ENCODE measurements at regions not wholly inside any gene's neighbourhood (a gene's known extent, or its start where the extent isn't known, plus 50 kb on each side); places are given as distances from the start of the nearest gene placed in this dataset.

DNA sequence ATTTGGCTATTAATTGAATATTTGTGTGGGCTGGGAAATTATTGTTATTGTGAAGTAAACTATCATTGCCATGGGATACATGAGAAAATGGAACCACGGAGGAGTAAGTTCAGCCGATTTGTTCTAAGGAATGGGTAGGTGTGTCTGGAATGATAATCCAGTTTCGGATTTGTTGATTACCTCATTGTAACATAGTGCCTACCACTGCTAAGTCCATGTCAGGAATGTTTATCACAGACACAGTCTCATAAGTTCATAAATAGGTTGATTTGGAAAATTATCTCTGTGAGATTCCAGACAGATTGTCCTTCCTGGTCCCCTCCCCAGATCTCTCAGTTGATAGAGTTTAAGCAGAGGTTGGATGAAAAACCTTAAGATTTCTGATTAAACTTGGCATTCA is 78.1 kb upstream of the MAST4 start:
- no peaks in the 10 kb centered on the region for H4K20me1 ChIP-seq (replicated peaks in 1 of 2; ENCODE audit: control insufficient read depth in 1 of 2, insufficient read depth in 2 of 2, low read length in 2 of 2)
- FAIRE-seq, result no peak
- H4K5ac ChIP-seq (ENCODE audit: insufficient read length, low read depth, low read length), result no peak overlapping the region
- TF ChIP-seq TCF12 (IDR thresholded peaks at IDR 0.05; ENCODE audit: low read depth, low read length) (no peak), E2F6 (IDR thresholded peaks at IDR 0.05) (no peak), POLR2AphosphoS5 (IDR thresholded peaks at IDR 0.05; ENCODE audit: low read depth, low read length) (no peak), YY1 (IDR thresholded peaks at IDR 0.05; ENCODE audit: low read depth, low read length) (no peak), TBP (IDR thresholded peaks at IDR 0.05; ENCODE audit: low read depth, low read length) (no peak), RFX5 (IDR thresholded peaks at IDR 0.05; ENCODE audit: borderline replicate concordance, low read depth, low read length) (no peak), CEBPB (IDR thresholded peaks at IDR 0.05; ENCODE audit: low read depth, low read length) (no peak), ZNF274 (IDR thresholded peaks at IDR 0.05; ENCODE audit: borderline replicate concordance, extremely low read depth, low read length) (no peak), TAF7 (optimal IDR thresholded peaks at IDR 0.05; ENCODE audit: borderline replicate concordance, low read depth, low read length) (no peak), GTF2F1 (IDR thresholded peaks at IDR 0.05; ENCODE audit: borderline replicate concordance, low read depth, low read length) (no peak), JUN (IDR thresholded peaks at IDR 0.05; ENCODE audit: low read depth, low read length) (no peak), MAFK (IDR thresholded peaks at IDR 0.05; ENCODE audit: low read depth, low read length) (no peak), KDM4A (IDR thresholded peaks at IDR 0.05; ENCODE audit: low read depth, low read length, severe bottlenecking) (no peak), EZH2 (IDR thresholded peaks at IDR 0.05; ENCODE audit: low read depth, low read length, severe bottlenecking) (no peak)
- TF ChIP-seq, protein P1, sequence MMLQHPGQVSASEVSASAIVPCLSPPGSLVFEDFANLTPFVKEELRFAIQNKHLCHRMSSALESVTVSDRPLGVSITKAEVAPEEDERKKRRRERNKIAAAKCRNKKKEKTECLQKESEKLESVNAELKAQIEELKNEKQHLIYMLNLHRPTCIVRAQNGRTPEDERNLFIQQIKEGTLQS (IDR thresholded peaks at IDR 0.05; ENCODE audit: insufficient read depth, low read depth, low read length), result no peak

More for the DNA sequence above, 78.1 kb upstream of the MAST4 start:
- Histone ChIP-seq H3K9ac (replicated peaks in 1 of 4; ENCODE audit: extremely low read depth in 1 of 4, low read depth in 3 of 4, low read length in 3 of 4) (no peak overlapping the region), H3K56ac (replicated peaks; ENCODE audit: insufficient read length, low read depth, low read length) (no peak overlapping the region), H3K4ac (replicated peaks; ENCODE audit: insufficient read length, low read depth, low read length) (no peak overlapping the region), H3K79me2 (ENCODE audit: control insufficient read depth in 1 of 2, insufficient read depth in 2 of 2, low read length in 2 of 2) (no peaks in the 10 kb centered on the region), H2BK15ac (ENCODE audit: low read length) (no peak overlapping the region), H3K4me1 (replicated peaks in 1 of 4; ENCODE audit: control insufficient read depth in 3 of 4, insufficient read depth in 4 of 4, low read length in 3 of 4) (no peaks in the 10 kb centered on the region), H3K9me3 (ENCODE audit: insufficient read depth in 2 of 2, low read depth in 1 of 2, low read length in 1 of 2) (peaks cover 4 to 11% of the 10 kb centered on the region in 2 experiments; a peak in 3 of 4 replicates), H2AFZ (ENCODE audit: low read length) (no peak overlapping the region), H3K4me2 (ENCODE audit: insufficient read depth in 1 of 2, low read depth in 2 of 2, low read length in 2 of 2) (no peak overlapping the region), H3K18ac (ENCODE audit: extremely low read depth, low read length) (no peak overlapping the region), H3K23me2 (ENCODE audit: low read depth, low read length) (no peaks in the 10 kb centered on the region), H3K23ac (ENCODE audit: insufficient read length) (no peak overlapping the region), H3K36me3 (ENCODE audit: control insufficient read depth in 2 of 4, insufficient read depth in 4 of 4, low read length in 3 of 4) (no peaks in the 10 kb centered on the region; a peak in 1 of 8 replicates), H4K91ac (replicated peaks; ENCODE audit: insufficient read length, low read length) (no peak overlapping the region), H4K8ac (ENCODE audit: extremely low read depth, insufficient read depth, low read length) (no peak overlapping the region), H3K27me3 (replicated peaks in 1 of 4; ENCODE audit: control insufficient read depth in 3 of 4, extremely low read depth in 1 of 4, insufficient read depth in 3 of 4, low read length in 3 of 4) (no peaks in the 10 kb centered on the region; a peak in 1 of 7 replicates), H3K14ac (ENCODE audit: insufficient read length) (no peak overlapping the region), H3K79me1 (ENCODE audit: low read depth, low read length) (no peaks in the 10 kb centered on the region), H2BK12ac (ENCODE audit: low read depth, low read length) (no peak overlapping the region), H2AK5ac (ENCODE audit: low read depth, low read length) (no peak overlapping the region), H2BK120ac (replicated peaks; ENCODE audit: low read depth, low read length) (no peak overlapping the region), H3K27ac (ENCODE audit: low read depth, low read length) (no peak overlapping the region), H2BK20ac (ENCODE audit: low read length) (no peak overlapping the region), H3K4me3 (ENCODE audit: extremely low read depth in 1 of 4, insufficient read depth in 2 of 4, low read depth in 3 of 4, low read length in 4 of 4) (no peak overlapping the region), H2BK5ac (ENCODE audit: low read depth, low read length) (no peak overlapping the region)
- CTCF ChIA-PET (ENCODE audit: partially characterized antibody), result no interaction called here
- no peak for DNase-seq (ENCODE audit: low read depth in 1 of 2, low spot score in 2 of 2)
- WGBS, 2 experiments (ENCODE audit: extremely low coverage in 1 of 2, insufficient coverage in 1 of 2, insufficient read length in 1 of 2, insufficient replicate concordance in 2 of 2, low coverage in 1 of 2, low lambda C conversion rate in 2 of 2, missing lambda C conversion rate in 1 of 2), result 90% methylated on average over 3 of the region's 3 CpGs; no CpG with 5 or more reads in 1 of the 2 experiments
- POLR2A ChIA-PET (ENCODE audit: partially characterized antibody), result no interaction called here
